ENCODE measurements at regions not wholly inside any gene's neighbourhood (a gene's known extent, or its start where the extent isn't known, plus 50 kb on each side); places are given as distances from the start of the nearest gene placed in this dataset.
"Not testable (repeated sequence)": the region's sequence is repeated elsewhere in the genome, so short reads cannot be mapped to it uniquely, and the experiment has no call there.

GRCh38 chr2:195337597-195337996, 319.4 kb upstream of the SLC39A10 start:
- Histone ChIP-seq H3K36me3 (no peaks in the 10 kb centered on the region), H3K9me3 (no peaks in the 10 kb centered on the region), H3K27ac (no peak overlapping the region), H3K4me3 (no peak overlapping the region), H3K4me1 (no peaks in the 10 kb centered on the region), H3K27me3 (no peaks in the 10 kb centered on the region)
- DNase-seq (ENCODE audit: low spot score in 2 of 2) = no peak
- TF ChIP-seq POLR2AphosphoS5 (IDR thresholded peaks at IDR 0.05) (no peak), CTCF (IDR thresholded peaks at IDR 0.05) (no peak), EP300 (IDR thresholded peaks at IDR 0.05) (no peak), POLR2A (IDR thresholded peaks at IDR 0.05) (no peak)
- 55% methylated on average over 2 of the region's 2 CpGs for WGBS

- H3K4me1 ChIP-seq = no peaks in the 10 kb centered on the region
- TF ChIP-seq CTCF (IDR thresholded peaks at IDR 0.05) = no peak
- TF ChIP-seq POLR2AphosphoS5 (IDR thresholded peaks at IDR 0.05) = no peak
- no peaks in the 10 kb centered on the region for H3K9me3 ChIP-seq
- no peak overlapping the region for H3K4me3 ChIP-seq
- no peak overlapping the region for H3K27ac ChIP-seq
- H3K27me3 ChIP-seq = no peaks in the 10 kb centered on the region
- DNase-seq (ENCODE audit: low spot score in 2 of 2) = no peak
- no peaks in the 10 kb centered on the region for H3K36me3 ChIP-seq
Observed at GRCh38 chr2:195333869-195334268, 323.2 kb upstream of the SLC39A10 start.

GRCh38 chr2:195331966-195332365, 325.1 kb upstream of the SLC39A10 start:
- 84% methylated on average over 2 of the region's 2 CpGs for WGBS
- H3K4me1 ChIP-seq = no peaks in the 10 kb centered on the region
- no peaks in the 10 kb centered on the region for H3K27me3 ChIP-seq
- DNase-seq (ENCODE audit: low spot score in 2 of 2) = no peak
- H3K9me3 ChIP-seq = no peaks in the 10 kb centered on the region
- H3K4me3 ChIP-seq = no peak overlapping the region
- H3K36me3 ChIP-seq = no peaks in the 10 kb centered on the region
- no peak overlapping the region for H3K27ac ChIP-seq
- TF ChIP-seq CTCF (IDR thresholded peaks at IDR 0.05) (no peak), POLR2AphosphoS5 (IDR thresholded peaks at IDR 0.05) (no peak), POLR2A (IDR thresholded peaks at IDR 0.05) (no peak), EP300 (IDR thresholded peaks at IDR 0.05) (no peak)

- DNase-seq (ENCODE audit: low spot score in 2 of 2) = no peak
- Histone ChIP-seq H3K4me1 (no peaks in the 10 kb centered on the region), H3K27ac (no peak overlapping the region), H3K27me3 (no peaks in the 10 kb centered on the region), H3K36me3 (no peaks in the 10 kb centered on the region), H3K9me3 (no peaks in the 10 kb centered on the region), H3K4me3 (no peak overlapping the region)
- no peak for TF ChIP-seq CTCF (IDR thresholded peaks at IDR 0.05)
- TF ChIP-seq POLR2A (IDR thresholded peaks at IDR 0.05) = no peak
- no peak for TF ChIP-seq POLR2AphosphoS5 (IDR thresholded peaks at IDR 0.05)
- no peak for TF ChIP-seq EP300 (IDR thresholded peaks at IDR 0.05)
- WGBS = 10% methylated on average over 1 of the region's 1 CpG
Observed at GRCh38 chr2:195331129-195331528, 325.9 kb upstream of the SLC39A10 start.

GRCh38 chr2:195330513-195330956, 326.5 kb upstream of the SLC39A10 start:
- no peak for DNase-seq (ENCODE audit: low spot score in 2 of 2)
- H3K27me3 ChIP-seq = no peaks in the 10 kb centered on the region
- TF ChIP-seq POLR2A (IDR thresholded peaks at IDR 0.05) (no peak), EP300 (IDR thresholded peaks at IDR 0.05) (no peak), CTCF (IDR thresholded peaks at IDR 0.05) (no peak), POLR2AphosphoS5 (IDR thresholded peaks at IDR 0.05) (no peak)
- no peaks in the 10 kb centered on the region for H3K36me3 ChIP-seq
- H3K27ac ChIP-seq = no peak overlapping the region
- H3K4me3 ChIP-seq = no peak overlapping the region
- H3K4me1 ChIP-seq = no peaks in the 10 kb centered on the region
- no peaks in the 10 kb centered on the region for H3K9me3 ChIP-seq

- H3K4me3 ChIP-seq, H3K4me1 ChIP-seq, H3K27me3 ChIP-seq: not testable (repeated sequence)
Observed at GRCh38 chr2:195329784-195330183, 327.2 kb upstream of the SLC39A10 start.

More at GRCh38 chr2:195329784-195330183, 327.2 kb upstream of the SLC39A10 start:
- not testable (repeated sequence) for H3K9me3 ChIP-seq; H3K27ac ChIP-seq; DNase-seq (ENCODE audit: low spot score in 2 of 2); H3K36me3 ChIP-seq

Measured in suprapubic skin (tissue), 4 donors.